HG03103 (cell line): ENCODE measurements at regions not wholly inside any gene's neighbourhood (a gene's known extent, or its start where the extent isn't known, plus 50 kb on each side); places are given as distances from the start of the nearest gene placed in this dataset.

Experiments used
- ATAC-seq: cut with Tn5 transposase; IDR thresholded peaks from one replicate; pipeline ENCODE4 v1.9.1; 2021; ENCODE audit warnings: low read depth; ENCODE audit not compliant: unreplicated experiment

DNA sequence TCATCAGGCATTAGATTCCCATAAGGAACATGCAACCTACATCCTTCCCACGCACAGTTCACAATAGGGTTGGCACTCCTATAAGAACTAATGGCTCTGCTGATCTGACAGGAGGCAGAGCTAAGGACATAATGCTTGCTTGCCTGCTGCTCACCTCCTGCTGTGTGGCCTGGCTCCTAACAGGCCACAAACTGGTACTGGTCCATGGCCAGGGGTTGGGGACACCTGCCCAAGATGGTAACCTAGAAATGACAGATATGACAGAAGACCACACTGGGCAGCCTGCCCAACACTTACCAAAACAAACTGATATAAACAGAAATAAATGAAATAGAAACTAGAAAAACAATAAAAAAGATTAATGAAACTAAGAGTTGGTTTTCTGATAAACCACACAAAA is 325.6 kb downstream of the SEC23A start:
- ATAC-seq = no peak

GRCh38 chr14:38775986-38776385 is 327.0 kb downstream of the SEC23A start:
- ATAC-seq = no peak

- ATAC-seq = no peak
Observed at GRCh38 chr14:38774162-38774561, 328.9 kb downstream of the SEC23A start.

DNA sequence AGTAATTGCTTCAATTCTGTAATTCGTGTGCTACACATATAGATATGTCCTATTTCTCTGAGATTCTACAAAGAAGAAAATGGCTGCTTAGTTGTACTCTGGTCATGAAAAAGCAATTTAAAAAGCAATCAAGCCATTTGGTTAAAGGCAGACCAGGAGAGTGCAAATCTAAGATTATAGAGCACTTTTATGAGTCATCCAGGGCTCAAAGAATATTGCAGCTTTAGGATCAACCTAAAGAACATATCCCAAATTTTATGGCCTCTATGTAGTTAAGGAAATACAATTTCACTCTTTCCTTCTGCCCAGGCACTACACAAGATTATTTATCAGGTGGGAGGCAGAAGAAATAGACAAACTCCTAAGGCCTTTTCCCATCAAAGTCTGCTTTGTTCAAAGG is 332.8 kb downstream of the SEC23A start:
- ATAC-seq = no peak

GRCh38 chr14:38762845-38763244 is 340.2 kb downstream of the SEC23A start:
- ATAC-seq = no peak

DNA sequence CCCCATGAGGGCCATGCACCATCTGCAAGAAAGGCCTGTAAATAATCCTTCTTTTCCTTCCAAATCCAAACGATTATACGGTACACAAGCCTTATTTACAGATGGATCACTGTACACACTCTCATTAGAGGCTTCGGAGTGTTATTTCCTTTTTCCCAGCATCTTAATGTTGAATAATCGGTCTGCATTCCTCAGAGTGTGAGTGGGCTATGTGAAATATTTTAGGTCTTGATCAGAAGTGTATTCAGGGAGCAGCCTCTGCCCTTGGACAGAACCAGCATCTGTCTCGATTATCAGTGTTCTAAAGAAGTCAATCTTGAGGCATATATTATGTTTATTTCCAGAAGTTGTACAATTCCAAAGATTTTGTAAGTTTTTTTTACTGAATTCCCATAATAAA is 340.6 kb downstream of the SEC23A start:
- ATAC-seq = no peak

DNA sequence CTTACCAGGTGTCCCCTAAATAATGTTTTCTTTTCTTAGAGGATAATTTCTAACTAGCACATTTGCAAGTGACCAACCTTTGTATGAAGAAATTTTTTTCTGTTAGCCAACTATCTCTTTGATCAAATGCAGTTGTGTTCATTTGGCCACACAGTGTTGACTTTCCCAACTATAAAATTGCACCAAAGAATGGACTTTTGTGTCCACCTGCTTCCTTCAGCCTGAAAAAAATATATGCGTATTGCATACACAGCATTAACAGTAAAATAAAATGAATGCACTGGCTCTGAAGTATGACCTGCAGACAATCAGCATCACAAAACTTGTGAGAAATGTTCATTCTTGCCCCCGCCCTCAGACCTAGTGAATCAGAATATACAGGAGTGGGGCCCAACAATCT is 342.0 kb downstream of the SEC23A start:
- no peak for ATAC-seq

DNA sequence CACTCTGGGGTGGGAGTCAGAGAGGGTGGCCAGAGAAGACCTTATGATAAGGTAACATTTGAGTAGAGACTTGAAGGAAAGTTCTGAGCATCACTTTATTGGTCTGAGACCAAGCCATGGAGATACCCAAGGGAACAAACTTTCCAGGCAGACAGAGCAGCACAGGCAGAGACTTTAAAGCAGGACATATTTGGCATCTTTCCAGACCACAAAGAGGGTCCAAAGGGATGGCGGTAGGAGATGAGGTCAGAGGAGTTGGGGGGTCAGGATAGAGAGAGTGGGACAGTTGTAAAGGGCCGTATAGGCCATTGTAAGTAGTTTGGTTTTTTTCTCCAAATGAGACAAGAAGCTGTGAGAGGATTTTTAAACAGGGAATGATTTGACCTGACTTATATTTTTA is 344.4 kb downstream of the SEC23A start:
- no peak for ATAC-seq

GRCh38 chr14:38755036-38755435 is 348.0 kb downstream of the SEC23A start:
- no peak for ATAC-seq

DNA sequence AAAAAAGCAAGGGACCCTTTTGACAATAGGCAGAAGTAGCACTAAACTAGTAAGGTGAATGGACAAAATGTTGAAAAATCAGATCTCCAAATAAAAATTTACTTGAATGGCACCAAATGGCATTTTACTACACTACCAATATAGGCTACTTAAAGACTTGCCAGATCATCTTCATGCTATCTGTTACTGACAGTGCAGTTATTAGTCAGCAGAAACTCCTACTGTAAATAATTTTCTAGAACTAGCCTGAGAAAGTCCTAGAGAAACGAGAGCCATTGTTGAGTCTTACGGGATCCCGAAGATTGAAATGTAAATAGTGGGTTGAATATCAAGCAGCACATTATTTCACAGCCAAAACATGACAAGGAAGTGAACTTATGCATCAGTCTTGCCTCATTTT is 350.3 kb downstream of the SEC23A start:
- no peak for ATAC-seq

GRCh38 chr14:38752341-38752740 is 350.7 kb downstream of the SEC23A start:
- ATAC-seq = no peak

DNA sequence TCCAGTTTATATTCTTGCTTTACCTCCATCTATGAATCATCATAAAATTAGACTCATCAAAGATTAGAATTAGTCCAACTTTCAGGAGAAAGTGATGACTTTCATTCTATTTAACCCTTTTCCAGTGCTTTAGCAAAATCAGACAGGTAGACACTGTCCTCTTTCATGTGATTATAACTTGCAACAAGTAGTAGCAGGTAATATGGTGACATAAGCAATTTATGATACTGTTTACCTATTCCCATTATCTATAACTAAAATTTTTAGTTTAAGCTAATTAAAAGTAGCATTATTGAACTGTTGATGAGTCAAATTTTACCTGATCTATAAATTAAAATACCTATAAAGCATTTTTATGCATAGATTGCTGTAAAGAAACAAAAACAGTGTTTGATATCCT is 351.6 kb downstream of the SEC23A start:
- ATAC-seq = no peak

- ATAC-seq = no peak
Observed at GRCh38 chr14:38749936-38750335, 353.1 kb downstream of the SEC23A start.

DNA sequence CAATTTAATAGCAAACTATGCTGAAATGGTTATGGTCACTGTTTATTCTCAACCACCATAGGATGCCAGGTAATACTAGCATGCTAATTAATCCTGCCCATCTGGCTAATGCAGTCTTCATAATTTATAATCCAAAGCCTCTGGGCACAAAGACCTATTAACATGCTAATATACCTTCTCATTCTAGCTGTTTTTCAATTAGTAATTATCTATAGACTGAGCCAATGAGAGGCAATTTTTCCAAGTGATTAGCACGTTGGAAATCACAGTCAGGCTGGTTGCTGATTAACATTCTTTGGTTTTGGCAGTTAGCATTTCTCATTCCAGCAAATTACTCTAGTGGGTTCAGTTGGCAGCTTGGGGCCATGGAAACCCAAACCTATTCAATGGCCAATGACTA is 357.2 kb downstream of the SEC23A start:
- no peak for ATAC-seq

DNA sequence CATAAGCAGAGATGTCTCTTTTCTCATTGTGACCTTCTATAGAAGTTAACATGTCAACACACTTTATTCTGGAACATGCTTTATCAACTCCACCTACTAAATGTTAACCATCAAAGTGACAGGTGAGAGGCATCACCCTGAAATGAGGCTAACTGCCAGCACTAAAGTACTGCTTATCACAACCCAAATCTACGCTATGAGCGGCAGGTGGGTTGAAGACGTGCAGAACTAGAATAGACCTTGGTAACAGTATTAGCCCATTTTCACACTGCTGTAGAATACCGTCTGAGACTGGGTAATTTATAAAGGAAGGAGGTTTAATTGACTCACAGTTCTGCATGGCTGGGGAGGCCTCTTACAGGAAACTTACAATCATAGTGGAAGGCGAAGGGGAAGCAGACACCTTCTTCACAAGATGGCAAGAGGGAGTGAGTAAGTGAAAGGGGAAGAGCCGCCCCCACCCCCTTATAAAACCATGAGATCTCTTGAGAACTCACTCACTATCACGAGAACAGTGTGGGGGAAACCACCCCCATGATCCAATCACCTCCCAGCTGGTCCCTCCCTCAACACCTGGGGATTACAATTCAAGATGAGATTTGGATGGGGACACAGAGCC is 359.0 kb downstream of the SEC23A start:
- no peak for ATAC-seq

DNA sequence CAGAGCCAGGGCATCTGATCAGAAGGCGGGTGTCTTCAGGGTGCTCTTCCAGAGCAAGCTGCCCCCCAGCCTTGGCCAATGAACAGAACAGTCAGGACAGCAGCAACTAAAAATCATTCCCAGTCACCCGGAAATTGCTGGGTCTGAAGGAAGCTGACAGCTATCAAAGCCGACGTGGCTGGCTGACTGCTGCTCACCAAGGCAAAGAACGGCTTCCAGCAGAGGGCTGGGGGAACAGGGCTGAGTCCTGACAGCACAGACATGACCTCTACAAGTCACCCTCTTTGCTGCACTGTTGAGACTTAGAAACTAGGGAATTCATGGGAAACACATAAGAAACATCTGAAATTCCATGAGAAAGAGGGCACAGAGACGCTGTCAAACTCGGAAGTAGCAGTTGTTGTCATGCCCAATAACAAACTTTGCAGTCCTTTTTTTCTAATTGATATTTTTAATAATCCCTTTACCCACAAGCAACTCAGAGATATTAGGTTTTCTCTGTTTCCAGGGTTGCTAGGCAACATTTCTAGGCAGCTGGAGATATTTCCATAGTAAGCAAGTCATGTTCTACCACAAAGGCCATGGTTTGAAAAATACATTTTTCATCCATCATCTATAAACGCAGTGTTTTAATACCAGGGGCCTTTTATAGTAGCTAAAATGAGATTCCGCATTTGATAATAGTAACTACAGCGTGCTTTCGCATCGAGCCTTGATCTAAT is 365.2 kb downstream of the SEC23A start:
- no peak for ATAC-seq

- no peak for ATAC-seq
Observed at GRCh38 chr14:38735005-38735404, 368.0 kb downstream of the SEC23A start.

GRCh38 chr14:38731962-38732361 is 371.1 kb downstream of the SEC23A start:
- ATAC-seq = no peak

- no peak for ATAC-seq
Observed at GRCh38 chr14:38730420-38730819, 372.6 kb downstream of the SEC23A start.

DNA sequence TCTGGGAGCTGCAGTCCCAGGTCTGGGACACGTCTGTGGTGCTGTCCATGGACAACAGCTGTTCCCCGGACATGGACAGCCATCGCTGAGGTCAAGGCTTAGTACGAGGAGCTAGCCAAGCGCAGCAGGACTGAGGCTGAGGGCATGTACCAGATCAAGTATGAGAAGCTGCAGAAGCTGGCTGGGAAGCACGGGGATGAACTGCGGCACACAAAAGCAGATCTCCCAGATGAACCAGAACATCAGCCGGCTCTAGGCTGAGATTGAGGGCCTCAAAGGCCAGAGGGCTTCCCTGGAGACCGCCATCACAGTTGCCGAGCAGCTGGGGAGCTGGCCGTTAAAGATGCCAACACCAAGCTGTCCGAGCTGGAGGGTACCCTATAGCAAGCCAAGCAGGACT is 375.3 kb downstream of the SEC23A start:
- no peak for ATAC-seq

- ATAC-seq = no peak
Observed at GRCh38 chr14:38724621-38725020, 378.4 kb downstream of the SEC23A start.

GRCh38 chr14:38723959-38724358 is 379.1 kb downstream of the SEC23A start:
- no peak for ATAC-seq

GRCh38 chr14:38723277-38723676 is 379.8 kb downstream of the SEC23A start:
- no peak for ATAC-seq
